ENCODE measurements at regions not wholly inside any gene's neighbourhood (a gene's known extent, or its start where the extent isn't known, plus 50 kb on each side); places are given as distances from the start of the nearest gene placed in this dataset.

DNA sequence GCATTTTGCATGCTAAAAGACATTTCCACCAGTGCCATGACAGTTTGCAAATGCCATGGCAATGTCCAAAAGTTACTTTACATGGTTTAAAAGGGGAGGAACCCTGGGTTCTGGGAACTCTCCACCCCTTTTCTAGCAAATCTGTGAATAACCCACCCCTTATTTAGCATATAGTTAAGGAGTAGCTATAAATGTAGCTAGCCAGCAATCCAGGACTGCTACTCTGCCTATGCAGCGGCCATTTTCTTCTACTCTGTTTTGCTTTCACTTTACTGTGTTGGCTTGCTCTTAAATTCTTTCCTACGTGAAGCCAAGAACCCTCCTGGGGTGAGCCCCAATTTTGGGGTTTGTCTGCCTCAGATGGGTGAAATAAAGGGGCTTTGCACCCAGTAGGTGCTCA is 141.0 kb downstream of the PTPN11 start:
- Histone ChIP-seq H3K9me3 (no peaks in the 10 kb centered on the region), H3K27ac (no peak overlapping the region), H3K27me3 (no peaks in the 10 kb centered on the region), H3K4me3 (no peak overlapping the region), H3K4me1 (no peaks in the 10 kb centered on the region), H3K36me3 (no peaks in the 10 kb centered on the region)
- TF ChIP-seq POLR2A (IDR thresholded peaks at IDR 0.05) (no peak), POLR2AphosphoS5 (IDR thresholded peaks at IDR 0.05) (no peak), EP300 (IDR thresholded peaks at IDR 0.05) (no peak)
- TF ChIP-seq, protein P1, sequence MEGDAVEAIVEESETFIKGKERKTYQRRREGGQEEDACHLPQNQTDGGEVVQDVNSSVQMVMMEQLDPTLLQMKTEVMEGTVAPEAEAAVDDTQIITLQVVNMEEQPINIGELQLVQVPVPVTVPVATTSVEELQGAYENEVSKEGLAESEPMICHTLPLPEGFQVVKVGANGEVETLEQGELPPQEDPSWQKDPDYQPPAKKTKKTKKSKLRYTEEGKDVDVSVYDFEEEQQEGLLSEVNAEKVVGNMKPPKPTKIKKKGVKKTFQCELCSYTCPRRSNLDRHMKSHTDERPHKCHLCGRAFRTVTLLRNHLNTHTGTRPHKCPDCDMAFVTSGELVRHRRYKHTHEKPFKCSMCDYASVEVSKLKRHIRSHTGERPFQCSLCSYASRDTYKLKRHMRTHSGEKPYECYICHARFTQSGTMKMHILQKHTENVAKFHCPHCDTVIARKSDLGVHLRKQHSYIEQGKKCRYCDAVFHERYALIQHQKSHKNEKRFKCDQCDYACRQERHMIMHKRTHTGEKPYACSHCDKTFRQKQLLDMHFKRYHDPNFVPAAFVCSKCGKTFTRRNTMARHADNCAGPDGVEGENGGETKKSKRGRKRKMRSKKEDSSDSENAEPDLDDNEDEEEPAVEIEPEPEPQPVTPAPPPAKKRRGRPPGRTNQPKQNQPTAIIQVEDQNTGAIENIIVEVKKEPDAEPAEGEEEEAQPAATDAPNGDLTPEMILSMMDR (IDR thresholded peaks at IDR 0.05): no peak
- ATAC-seq (ENCODE audit: low FRiP score in 2 of 2) (no peak), DNase-seq (no peak)
- WGBS, 2 donors: 70 to 87% methylated on average over 2 of the region's 2 CpGs

DNA sequence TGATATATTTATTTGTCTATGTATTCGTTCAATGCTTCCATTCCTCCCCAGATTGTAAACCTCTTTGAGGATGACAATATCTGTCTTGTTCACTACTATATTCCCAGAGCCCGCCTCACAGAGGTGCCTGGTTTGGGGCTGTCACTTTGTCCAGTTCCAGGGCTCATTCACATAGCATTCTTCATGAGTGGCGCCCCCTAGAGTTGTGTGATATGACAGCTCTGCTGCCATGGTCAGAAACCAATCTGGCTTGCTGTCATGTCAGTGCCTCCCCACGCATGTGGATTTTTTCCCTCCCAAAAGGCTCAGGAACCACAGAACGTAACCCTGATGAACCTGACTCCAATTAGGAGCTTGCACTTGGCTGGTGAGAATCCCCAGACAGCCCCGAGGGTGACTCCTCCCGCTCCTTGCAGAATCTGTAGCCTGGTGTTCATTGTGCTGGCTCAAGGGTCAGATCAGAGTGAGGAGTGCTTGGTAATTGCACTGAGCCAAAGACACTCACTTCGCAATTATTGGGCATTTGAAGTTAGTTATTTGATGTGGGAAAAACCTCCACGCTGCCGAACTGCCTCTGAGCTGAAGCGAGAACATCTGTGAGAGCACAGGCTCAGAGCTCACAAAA is 145.5 kb downstream of the PTPN11 start:
- TF ChIP-seq POLR2A (IDR thresholded peaks at IDR 0.05) (no peak), EP300 (IDR thresholded peaks at IDR 0.05) (no peak), POLR2AphosphoS5 (IDR thresholded peaks at IDR 0.05) (no peak)
- TF ChIP-seq, protein P1 (IDR thresholded peaks at IDR 0.05): no peak
- 77 to 80% methylated on average over 11 of the region's 11 CpGs for WGBS, 2 donors
- H3K27ac ChIP-seq: no peak overlapping the region
- H3K36me3 ChIP-seq: no peaks in the 10 kb centered on the region
- DNase-seq (no peak), ATAC-seq (ENCODE audit: low FRiP score in 2 of 2) (no peak)
- H3K9me3 ChIP-seq: no peaks in the 10 kb centered on the region
- H3K4me3 ChIP-seq: no peak overlapping the region
- H3K27me3 ChIP-seq: no peaks in the 10 kb centered on the region
- no peaks in the 10 kb centered on the region for H3K4me1 ChIP-seq

DNA sequence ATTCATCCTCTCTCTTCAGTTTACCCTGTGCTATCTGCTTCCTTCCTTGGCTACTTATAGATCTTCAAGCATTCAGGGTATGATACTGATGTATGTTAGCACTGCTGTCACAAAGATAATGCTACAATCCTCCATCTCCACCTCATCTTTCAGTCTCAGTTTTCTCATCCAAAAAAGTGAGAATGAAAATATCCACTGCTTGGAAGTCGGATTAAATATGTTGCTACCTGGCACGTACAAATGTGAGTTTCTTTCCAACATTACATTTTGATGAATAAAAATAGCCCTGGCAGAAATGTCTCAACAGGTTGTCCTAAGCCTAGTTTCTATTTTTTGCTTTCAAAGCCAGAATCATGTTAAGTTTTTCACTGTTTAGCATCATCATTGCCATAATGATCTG is 149.9 kb downstream of the PTPN11 start:
- Histone ChIP-seq H3K27me3 (no peaks in the 10 kb centered on the region), H3K27ac (no peak overlapping the region), H3K9me3 (no peaks in the 10 kb centered on the region), H3K4me3 (no peak overlapping the region), H3K4me1 (no peaks in the 10 kb centered on the region), H3K36me3 (no peaks in the 10 kb centered on the region)
- no peak for ATAC-seq (ENCODE audit: low FRiP score in 2 of 2)
- WGBS, 2 donors: 82 to 84% methylated on average over 2 of the region's 2 CpGs
- DNase-seq: no peak
- TF ChIP-seq EP300 (IDR thresholded peaks at IDR 0.05): no peak
- no peak for TF ChIP-seq POLR2A (IDR thresholded peaks at IDR 0.05)
- no peak for TF ChIP-seq POLR2AphosphoS5 (IDR thresholded peaks at IDR 0.05)
- TF ChIP-seq, protein P1 (IDR thresholded peaks at IDR 0.05): no peak

DNA sequence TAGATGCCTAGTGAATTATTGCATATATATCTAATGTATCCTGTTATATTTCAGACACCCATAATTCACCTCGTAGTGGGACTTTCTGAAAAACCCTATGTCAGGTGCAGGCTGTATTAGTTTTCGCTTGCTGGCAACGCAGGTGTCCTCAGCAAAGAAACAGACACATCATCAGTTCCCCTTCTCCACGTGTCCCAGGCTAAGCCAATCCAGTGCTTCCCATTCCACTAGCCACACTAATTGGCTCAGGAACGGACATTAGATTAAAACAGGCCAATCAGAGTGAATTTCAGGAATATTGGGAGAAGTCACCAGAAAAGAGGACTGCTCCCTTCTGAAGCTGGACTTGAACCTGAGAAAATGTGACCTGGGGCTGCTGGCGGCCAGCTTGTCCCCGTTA is 151.3 kb downstream of the PTPN11 start:
- no peak overlapping the region for H3K27ac ChIP-seq
- 70 to 73% methylated on average over 7 of the region's 7 CpGs for WGBS, 2 donors
- peaks cover 0 to 2% (median under 1%) of the 10 kb centered on the region in 4 donors for H3K27me3 ChIP-seq
- no peaks in the 10 kb centered on the region for H3K36me3 ChIP-seq
- no peak for ATAC-seq (ENCODE audit: low FRiP score in 2 of 2)
- peaks cover 0 to 2% (median 0%) of the 10 kb centered on the region in 4 donors for H3K4me1 ChIP-seq
- H3K4me3 ChIP-seq: no peak overlapping the region
- no peak for TF ChIP-seq EP300 (IDR thresholded peaks at IDR 0.05)
- no peak for TF ChIP-seq POLR2A (IDR thresholded peaks at IDR 0.05)
- no peak for TF ChIP-seq POLR2AphosphoS5 (IDR thresholded peaks at IDR 0.05)
- TF ChIP-seq, protein P1 (IDR thresholded peaks at IDR 0.05): no peak
- no peak for DNase-seq
- H3K9me3 ChIP-seq: no peaks in the 10 kb centered on the region

DNA sequence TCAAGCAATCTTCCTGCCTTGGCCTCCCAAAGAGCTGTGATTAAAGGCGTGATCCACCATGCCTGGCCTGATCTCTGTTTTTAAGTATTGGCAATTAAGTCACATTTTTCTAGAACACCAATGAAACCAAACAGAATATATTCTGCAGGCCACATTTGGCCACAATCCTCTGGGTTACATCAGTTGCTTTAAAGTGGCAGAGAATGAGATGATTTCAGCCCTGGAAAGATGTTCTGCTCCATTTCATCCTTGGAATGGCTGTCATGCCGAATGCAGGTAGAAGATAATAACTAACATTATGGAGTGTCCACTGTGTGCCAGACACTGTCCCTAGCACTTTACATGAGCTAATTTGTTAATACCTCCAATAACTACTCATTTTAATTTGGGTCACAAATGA is 154.4 kb downstream of the PTPN11 start:
- H3K27ac ChIP-seq: no peak overlapping the region
- H3K4me3 ChIP-seq: no peak overlapping the region
- TF ChIP-seq POLR2AphosphoS5 (IDR thresholded peaks at IDR 0.05) (no peak), POLR2A (IDR thresholded peaks at IDR 0.05) (no peak), EP300 (IDR thresholded peaks at IDR 0.05) (no peak)
- TF ChIP-seq, protein P1 (IDR thresholded peaks at IDR 0.05): no peak
- no peak for DNase-seq
- H3K9me3 ChIP-seq: no peaks in the 10 kb centered on the region
- no peaks in the 10 kb centered on the region for H3K36me3 ChIP-seq
- 83 to 92% methylated on average over 2 of the region's 2 CpGs for WGBS, 2 donors
- H3K27me3 ChIP-seq: peaks cover 0 to 9% (median 4%) of the 10 kb centered on the region in 4 donors
- peaks cover 0 to 5% (median 0%) of the 10 kb centered on the region in 4 donors for H3K4me1 ChIP-seq
- ATAC-seq (ENCODE audit: low FRiP score in 2 of 2): no peak

Data from upper lobe of left lung (tissue), 6 donors.